ENCODE measurements at regions not wholly inside any gene's neighbourhood (a gene's known extent, or its start where the extent isn't known, plus 50 kb on each side); places are given as distances from the start of the nearest gene placed in this dataset.

DNA sequence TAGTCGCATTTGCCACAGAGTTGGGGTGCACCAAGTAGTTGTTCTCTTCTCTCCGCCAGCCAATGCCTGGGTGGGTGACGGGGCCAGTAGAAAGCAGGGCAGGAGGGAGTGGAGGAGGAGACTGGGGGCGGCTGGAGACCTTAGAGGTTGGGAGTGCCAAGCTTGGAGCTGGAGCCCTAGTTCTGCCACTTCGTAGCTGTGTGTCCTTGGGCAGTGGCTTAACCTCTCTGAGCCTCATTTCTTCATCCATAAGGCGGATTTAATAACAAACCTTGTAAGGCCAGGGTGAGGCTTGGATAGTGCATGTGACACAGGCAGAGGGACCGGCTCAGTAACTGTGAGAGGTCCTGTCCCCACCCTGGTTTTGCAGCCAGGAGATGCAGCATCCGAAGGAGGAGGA lies 81.1 kb upstream of the LHX5 start:
- TF ChIP-seq, protein P1, sequence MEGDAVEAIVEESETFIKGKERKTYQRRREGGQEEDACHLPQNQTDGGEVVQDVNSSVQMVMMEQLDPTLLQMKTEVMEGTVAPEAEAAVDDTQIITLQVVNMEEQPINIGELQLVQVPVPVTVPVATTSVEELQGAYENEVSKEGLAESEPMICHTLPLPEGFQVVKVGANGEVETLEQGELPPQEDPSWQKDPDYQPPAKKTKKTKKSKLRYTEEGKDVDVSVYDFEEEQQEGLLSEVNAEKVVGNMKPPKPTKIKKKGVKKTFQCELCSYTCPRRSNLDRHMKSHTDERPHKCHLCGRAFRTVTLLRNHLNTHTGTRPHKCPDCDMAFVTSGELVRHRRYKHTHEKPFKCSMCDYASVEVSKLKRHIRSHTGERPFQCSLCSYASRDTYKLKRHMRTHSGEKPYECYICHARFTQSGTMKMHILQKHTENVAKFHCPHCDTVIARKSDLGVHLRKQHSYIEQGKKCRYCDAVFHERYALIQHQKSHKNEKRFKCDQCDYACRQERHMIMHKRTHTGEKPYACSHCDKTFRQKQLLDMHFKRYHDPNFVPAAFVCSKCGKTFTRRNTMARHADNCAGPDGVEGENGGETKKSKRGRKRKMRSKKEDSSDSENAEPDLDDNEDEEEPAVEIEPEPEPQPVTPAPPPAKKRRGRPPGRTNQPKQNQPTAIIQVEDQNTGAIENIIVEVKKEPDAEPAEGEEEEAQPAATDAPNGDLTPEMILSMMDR (IDR thresholded peaks at IDR 0.05; ENCODE audit: insufficient read depth, low read length) = no peak
- TF ChIP-seq, protein P2, sequence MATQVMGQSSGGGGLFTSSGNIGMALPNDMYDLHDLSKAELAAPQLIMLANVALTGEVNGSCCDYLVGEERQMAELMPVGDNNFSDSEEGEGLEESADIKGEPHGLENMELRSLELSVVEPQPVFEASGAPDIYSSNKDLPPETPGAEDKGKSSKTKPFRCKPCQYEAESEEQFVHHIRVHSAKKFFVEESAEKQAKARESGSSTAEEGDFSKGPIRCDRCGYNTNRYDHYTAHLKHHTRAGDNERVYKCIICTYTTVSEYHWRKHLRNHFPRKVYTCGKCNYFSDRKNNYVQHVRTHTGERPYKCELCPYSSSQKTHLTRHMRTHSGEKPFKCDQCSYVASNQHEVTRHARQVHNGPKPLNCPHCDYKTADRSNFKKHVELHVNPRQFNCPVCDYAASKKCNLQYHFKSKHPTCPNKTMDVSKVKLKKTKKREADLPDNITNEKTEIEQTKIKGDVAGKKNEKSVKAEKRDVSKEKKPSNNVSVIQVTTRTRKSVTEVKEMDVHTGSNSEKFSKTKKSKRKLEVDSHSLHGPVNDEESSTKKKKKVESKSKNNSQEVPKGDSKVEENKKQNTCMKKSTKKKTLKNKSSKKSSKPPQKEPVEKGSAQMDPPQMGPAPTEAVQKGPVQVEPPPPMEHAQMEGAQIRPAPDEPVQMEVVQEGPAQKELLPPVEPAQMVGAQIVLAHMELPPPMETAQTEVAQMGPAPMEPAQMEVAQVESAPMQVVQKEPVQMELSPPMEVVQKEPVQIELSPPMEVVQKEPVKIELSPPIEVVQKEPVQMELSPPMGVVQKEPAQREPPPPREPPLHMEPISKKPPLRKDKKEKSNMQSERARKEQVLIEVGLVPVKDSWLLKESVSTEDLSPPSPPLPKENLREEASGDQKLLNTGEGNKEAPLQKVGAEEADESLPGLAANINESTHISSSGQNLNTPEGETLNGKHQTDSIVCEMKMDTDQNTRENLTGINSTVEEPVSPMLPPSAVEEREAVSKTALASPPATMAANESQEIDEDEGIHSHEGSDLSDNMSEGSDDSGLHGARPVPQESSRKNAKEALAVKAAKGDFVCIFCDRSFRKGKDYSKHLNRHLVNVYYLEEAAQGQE (IDR thresholded peaks at IDR 0.05; ENCODE audit: insufficient replicate concordance, low read depth) = no peak
- TF ChIP-seq GABPA (IDR thresholded peaks at IDR 0.05; ENCODE audit: low read depth) (no peak), POLR2AphosphoS5 (IDR thresholded peaks at IDR 0.05; ENCODE audit: low read depth) (no peak)

Measured in HL-60 (cell line).